GM19324 (cell line): ENCODE measurements at regions not wholly inside any gene's neighbourhood (a gene's known extent, or its start where the extent isn't known, plus 50 kb on each side); places are given as distances from the start of the nearest gene placed in this dataset.
A peak's percentile ranks its signal among the peaks of the same experiment; 100 is the strongest.

Source experiments
- ATAC-seq: cut with Tn5 transposase; IDR thresholded peaks from one replicate; pipeline ENCODE4 v1.9.1; 2021; ENCODE audit warnings: mild to moderate bottlenecking, moderate library complexity; ENCODE audit not compliant: unreplicated experiment, low FRiP score

DNA sequence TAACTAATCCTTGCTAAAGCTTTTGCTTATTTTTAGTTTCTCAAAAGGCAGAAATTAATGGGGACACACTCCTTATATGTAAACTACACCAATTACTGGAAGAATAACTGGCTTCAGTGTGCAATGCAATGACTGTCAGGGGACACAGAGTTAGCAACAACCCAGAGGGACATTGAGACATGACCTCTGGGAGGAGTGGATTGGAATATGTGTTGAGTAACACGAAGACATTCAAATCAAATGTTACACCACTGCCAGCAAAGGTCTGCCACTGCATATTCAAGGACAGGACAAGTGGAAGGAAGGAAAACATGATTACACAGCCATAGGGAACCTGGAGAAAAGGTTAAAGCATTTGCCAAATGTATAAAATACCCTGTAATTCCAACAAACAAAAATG is 240.1 kb upstream of the FSTL5 start:
- ATAC-seq, result no peak

DNA sequence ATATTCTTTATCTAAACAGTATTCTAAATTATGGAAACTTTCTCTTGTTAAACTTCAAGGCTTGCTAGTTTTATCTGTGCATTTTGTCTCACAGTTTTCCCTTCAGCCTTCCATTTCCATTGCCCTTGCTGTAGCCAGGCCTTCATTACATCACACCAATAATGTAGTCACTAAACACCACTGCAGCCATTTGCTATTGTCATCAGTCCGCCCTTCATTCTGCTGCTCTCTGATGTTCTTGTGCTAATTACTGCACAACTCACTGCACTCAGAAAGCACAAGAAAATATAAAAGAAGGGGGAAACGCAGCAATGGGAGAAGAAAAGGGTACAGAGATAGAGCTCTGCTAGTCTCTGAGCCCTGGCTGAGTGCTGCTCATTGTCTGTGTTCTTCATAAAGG is 239.6 kb upstream of the FSTL5 start:
- ATAC-seq, result no peak

DNA sequence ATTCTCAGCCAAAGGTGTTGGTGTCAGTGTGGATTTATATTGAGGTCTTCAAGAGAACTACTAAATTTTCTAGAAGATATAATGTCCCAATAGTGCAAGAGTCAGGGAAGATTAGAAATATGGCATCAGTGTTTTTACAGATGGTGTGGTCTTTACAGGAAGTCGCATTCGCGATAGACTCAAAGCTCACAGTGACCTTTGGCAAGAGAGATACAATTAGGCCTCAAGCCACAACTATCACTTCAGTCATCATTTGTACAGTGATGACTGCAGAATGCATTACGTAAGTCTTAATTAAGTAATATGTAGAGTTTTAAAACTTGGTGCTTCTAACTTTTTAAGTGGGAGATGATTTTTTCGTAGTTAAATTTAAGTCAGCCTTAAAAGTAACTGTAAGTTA is 237.2 kb upstream of the FSTL5 start:
- no peak for ATAC-seq

DNA sequence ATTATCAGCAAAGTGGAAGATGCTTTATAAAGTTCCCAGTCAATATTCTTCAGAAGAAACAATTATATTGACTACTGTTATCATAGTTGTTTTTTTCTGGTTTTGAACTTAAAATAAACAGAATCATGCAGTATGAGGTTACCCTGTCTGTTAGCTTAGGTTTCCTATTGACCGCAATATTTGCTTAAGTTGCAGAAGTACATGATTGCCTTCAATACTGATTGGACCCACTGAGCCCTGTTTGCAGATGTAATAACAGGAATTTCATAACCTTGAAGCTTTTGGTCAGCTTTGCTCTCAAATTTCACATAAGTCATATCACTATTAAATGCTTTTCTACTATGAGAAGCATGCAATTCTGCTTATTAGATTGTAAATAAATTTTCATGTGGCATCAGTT is 229.1 kb upstream of the FSTL5 start:
- peak; percentile 72 for ATAC-seq

DNA sequence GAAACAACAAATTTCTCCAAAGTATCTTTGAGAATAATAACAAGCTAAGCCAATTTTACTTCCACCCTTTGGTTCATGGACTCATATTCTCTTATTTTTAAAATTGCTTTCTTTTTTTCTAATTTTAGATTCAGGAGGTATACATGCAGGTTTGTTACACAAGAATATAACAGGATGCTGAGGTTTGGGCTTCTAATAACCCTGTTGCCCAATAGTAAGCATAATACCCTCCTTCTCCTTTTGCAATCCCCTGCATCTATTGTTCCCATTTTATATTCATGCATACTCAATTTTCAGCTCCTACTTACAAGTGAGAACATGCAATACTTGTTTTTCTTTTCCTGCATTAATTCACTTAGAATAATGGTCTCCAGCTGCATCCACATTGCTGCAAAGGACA is 202.3 kb upstream of the FSTL5 start:
- ATAC-seq, result no peak

DNA sequence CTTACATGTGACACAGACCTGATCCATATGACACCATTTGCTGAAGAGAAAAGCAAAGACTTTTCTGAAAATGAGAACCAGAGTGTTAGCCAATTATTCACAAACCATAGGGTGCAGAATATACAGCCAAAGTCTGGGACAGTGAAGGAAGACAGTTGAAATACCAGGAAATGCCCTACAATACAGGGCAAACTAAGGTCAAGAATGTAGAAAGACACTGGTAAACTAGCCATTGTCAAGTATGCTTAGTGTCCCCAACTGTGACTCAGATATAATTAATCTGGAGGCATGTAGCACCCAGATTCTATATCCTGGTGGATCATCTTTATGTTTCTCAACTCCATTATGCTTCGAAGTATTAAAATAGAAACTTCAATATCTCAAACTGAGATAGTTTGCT is 200.9 kb upstream of the FSTL5 start:
- ATAC-seq, result no peak

DNA sequence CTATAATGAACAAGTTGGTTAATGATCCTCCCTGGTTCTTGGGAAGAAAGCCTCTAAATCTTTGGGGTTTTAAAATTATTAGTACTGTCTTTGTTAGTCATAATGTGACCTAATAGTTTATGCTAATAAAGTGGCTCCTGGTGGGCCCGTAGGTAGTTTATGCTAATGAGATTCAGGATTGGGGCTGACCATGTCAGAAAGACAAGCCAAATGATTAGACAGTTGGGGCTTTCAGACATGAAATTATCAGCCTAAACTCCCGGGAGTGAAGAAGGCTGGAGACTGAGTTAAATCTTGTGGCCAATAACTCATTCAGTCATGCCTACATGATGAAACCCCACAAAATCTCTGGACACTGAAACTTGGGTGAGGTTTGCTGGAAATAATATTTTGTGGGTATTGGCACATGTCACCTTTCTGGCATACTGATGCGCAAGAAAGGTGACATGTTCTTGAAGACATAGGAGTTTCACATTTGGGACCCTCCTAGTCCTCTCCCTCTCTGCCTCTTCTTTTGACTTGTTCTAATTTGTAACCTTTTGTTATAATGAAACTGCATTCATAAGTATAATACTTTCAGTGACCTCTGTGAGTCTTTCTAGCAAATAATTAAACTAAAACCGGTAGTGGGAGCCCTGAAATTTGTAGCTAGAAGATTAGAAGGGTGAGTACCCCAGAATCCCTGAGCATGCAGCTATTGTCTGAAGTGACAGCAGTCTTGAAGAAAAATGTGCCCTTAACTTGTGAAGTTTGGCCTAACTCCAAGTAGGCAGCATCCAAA is 196.8 kb upstream of the FSTL5 start:
- ATAC-seq, result no peak

DNA sequence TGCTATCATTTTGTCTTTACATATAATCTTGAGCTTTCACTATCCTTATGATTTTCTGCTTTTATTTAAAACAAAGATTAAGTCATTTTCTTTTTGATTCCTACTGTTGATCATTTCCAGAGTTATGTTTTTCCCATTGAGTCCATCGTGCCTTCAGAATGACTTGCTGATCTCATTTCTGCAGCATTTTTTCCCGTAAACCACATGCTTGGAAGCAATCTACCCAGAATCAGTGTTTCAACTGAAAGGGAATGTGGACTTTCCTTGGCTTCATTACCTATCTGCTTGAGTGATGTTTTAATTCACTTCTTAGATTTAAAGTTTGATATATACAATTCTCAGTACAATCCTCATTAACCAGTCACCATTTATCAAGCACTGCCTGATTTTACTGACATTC is 192.4 kb upstream of the FSTL5 start:
- ATAC-seq, result no peak

DNA sequence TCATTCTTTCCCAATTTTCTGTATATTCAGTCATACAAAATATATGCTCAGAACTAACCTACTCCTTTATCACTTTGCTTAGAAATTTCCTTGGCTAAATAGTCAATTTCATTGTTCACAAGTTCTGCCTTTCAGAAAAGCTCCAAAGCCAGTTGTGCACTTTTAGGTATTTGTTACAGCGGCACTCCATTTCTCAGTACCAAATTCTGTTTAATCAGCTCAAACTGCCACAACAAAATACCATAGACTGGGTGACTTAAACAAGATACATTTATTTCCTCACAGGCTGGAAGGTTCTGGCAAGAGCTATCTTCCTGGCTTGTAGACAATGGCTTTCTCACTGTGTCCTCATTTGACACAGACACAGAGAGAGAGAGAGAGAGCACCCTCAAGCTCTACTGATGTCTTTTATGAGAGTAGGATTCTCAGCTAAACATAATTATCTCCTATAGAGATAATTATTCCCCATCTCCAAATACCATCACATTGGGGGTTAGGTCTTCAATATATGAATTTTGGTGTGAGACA is 188.8 kb upstream of the FSTL5 start:
- no peak for ATAC-seq

DNA sequence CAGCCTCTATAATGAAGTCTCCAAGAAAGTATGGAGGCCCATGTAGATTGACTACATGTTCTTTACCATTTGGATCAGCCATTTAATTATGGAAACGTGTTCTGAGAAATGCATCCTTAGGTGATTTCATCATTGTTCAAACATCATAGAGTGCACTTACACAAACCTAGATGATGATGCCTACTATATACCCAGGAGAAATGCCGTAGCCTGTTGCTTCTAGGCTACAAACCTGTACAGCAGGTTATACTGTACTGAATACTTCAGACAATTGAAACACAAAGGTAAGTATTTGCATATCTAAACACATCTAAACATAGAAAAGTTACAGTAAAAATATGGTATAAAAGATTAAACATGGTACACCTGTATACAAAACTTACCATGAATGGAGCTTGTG is 186.5 kb upstream of the FSTL5 start:
- no peak for ATAC-seq

DNA sequence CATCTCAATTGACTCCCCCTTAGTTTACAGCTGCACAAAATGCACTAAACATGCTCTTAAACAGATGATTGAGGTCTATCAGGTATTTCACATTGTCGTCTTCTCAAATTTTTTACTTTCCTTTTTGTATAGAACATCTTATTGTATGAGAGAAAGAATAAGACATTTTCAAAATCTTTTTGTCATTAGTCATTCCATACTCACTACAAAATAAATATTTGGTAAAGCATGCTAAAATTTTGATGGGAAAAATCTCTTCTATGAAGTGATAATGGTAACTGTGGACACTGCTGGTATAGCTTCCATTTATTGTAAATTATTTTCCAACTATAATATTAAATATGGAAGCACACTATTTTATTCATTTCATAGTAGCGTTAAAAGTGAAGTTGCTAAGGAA is 185.6 kb upstream of the FSTL5 start:
- no peak for ATAC-seq

DNA sequence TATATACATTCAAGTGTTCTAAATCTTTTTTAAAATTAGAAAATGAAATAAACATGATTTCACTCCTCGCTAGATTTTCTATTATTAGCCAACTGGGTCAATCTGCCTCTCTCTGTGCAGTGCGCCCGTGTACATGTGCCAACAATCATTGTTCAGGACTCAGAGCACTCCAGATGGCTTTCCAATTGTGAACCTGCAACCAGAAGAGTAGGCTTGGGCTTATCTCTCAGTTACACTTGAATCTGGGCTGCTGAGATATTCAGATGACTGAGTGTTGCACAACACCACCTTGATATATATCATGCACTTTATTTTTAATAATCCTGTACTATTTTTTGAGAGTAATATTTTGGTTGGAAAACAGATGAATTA is 184.0 kb upstream of the FSTL5 start:
- no peak for ATAC-seq

DNA sequence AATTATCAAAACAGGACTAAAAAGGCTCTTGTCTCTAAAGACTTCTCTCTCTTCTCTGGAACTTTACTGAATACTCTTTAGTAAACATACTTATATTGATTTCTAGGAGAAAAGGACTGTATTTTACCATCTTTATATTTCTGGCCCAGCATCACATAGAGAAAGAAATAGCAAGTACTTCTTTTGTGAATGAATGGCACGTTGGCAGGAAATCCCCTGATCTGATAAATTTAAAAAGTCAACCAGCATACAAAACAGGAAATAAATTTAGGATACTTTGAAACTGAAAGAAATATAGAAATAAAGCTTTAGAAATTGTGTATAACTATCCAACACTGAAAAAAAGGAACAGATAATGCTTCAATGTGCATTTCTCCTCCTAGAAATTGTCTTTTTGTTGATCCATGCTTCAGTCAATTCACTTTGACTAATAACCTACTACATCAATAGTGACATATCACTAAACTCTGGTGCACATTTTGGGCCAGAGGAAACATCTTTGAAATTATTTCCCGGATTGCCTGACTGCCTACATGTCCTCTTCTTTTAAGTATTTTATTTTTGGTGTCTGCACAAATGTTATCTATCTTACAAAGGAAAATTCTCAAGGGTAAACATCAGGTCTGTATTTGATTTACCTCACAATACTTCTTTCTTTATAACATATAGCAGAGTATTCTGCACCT is 183.5 kb upstream of the FSTL5 start:
- no peak for ATAC-seq

DNA sequence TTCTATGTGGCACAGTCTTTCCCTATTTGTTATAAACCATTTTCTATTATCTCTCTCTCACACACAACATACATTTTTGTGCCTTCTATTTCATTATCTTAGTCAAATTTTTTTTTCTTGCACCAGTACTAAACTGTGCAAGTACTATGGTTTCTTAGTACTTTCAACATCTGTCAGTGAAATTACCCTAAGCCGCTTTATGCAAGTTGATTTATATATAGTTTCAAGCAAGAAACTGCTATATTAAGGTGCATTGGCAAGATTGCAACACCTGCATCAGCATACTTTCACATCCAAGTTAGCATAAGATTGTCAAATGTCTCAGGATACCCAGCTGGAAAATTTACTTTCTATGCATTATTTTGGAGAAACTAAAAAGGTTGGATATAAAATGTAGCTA is 180.2 kb upstream of the FSTL5 start:
- no peak for ATAC-seq

DNA sequence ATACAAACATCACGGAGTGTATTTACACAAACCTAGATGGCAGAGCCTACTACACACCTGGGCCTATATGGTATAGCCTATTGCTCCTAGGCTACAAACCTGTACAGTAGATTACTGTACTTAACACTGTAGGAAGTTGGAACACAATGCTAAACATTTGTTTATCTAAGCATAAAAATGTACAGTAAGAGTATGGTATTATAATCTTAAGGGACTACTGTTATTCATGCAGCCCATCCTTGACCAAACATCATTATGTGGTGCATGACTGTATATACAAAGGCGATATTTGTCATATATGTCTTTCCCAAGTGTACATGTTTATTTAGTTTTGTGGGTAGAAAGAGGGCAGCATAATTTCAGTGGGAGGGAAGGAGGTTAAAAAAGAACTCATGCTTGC is 177.7 kb upstream of the FSTL5 start:
- ATAC-seq, result no peak

DNA sequence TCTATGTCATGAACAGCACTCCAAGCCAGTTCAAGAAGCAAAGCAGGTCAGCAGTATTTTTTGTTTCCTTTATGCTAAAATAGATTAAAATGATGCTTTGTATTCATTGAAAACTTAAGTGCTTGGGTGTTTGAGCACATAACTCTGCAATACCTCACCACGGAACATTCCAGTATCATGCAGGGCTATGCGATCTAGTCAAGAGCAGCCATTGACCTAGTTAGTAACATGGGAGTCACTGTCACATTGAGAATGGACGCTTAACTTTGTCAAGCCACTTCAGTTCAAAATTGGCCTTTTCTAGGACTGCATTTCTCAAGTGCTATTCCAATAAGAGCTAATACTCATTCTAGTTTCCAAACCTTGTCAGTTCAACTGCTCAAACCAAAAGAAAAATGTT is 160.1 kb upstream of the FSTL5 start:
- no peak for ATAC-seq

DNA sequence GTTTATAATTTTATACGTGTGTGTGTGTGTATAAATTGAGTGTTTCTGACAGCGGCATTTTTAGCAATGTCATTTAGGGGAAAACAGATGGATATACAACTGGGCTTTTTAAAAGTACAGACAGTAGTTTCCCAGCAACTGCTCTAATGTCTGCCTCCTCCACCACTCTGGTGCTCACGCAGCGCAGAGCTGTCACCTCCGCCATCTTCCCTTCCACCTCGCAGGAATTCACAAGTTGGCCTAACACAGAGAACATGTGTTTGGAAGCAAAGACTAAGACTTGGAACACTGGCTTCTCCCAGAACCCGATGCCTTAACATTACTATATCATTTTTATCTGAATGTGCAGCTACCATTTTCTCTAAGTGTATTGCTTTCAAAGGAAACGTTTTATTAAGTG is 158.3 kb upstream of the FSTL5 start:
- no peak for ATAC-seq

DNA sequence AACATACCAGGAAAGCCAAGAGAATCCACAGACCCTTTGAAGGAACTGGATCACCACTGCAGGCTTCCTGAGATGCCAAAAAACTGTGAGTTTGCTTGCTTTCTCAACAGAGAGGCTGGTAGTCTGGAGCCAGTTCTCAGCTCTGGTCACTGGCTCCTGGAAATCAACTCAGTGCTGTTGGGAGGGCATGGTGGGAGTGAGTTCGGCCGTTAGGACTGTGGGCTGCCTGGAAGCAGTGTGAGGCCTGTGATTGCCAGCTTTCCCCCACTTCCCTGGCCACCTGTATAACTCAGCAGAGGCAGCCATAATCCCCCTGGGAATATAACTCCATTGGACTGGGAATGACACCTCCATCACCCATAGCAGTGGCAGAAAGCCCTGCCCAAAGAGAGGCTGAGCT is 122.0 kb upstream of the FSTL5 start:
- no peak for ATAC-seq

DNA sequence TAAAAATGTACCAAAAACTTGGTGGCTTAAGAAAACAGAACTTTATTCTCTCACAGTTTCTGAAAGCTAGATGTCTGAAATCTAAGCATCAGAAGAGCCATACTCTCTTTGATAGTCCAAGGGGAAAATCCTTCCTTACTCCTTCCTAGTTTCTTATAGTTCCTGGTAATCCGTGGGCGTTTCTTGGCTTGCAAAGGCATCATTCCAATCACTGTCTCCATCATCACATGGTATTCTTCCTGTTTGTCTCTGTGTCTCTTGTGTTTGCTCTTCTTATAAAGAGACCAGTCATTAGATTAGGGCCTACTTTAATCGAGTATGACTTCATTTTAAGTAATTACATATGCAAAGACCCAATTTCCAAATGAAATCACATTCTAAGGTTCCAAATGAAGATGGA is 118.9 kb upstream of the FSTL5 start:
- no peak for ATAC-seq

DNA sequence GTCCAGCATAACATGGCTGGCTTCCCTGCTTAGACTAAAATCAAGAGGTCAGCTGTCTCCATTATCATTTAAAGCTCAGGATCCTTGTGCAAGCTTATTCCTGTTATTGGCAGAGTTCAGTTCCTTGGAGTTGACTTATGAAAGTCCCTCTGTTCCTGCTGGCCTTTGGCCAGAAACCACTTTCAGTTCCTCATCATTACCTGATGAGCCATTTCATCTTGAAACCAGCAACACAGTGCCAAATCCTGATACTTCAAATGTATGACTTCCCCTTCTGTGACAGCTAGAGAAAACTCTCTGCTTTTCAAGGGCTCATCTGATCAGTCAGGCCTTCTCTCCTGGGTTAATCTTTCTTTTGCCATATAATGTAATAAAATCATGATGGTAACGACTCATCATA is 110.6 kb upstream of the FSTL5 start:
- ATAC-seq, result peak; percentile 66

DNA sequence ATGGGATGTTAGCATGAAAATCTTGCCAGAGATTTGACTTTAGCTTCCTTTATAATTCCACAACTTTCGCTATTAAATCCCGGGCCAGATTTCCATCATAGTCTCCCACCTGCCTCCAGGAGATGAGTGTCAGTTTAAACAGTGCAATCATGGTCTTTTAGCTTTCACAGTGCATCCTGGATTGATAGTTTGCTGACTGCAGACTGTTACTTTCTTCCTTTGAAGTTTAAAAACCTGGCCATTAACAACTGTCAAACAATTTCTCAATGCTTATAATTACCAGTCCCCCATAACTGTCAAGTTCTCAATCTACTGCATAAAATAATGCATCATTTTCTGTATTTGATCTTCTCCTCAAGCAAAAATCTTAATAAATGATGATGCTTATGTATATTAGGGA is 108.4 kb upstream of the FSTL5 start:
- no peak for ATAC-seq

DNA sequence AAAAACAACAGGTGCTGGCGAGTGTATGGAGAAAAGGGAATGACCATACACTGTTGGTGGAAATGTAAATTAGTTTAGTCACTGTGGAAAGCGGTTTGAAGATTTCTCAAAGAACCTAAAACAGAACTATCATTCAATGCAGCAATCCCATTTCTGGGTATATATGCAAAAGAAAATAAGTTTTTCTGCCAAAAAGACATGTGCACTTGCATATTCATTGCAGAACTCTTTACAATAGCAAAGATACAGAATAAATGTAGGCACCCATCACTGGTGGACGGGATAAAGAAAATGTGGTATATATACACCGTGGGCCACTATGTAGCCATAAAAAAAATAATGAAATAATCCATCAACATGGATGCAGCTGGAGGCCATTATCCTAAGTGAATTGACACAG is 105.1 kb upstream of the FSTL5 start:
- no peak for ATAC-seq
